Kidney epithelial cell (primary cell): ENCODE measurements at regions not wholly inside any gene's neighbourhood (a gene's known extent, or its start where the extent isn't known, plus 50 kb on each side); places are given as distances from the start of the nearest gene placed in this dataset.

Experiments used
- DNase-seq: peaks from one replicate; pipeline ENCODE4 v3.0.0-alpha.2; 2010; ENCODE audit warnings: low read depth
- H3K27me3 ChIP-seq: 2 replicates; pipeline ENCODE4 v1.6.0; 2011; ENCODE audit warnings: low read length; ENCODE audit not compliant: control insufficient read depth, insufficient read depth
- H3K36me3 ChIP-seq: 2 replicates; pipeline ENCODE4 v1.5.1; 2011; ENCODE audit warnings: low read length; ENCODE audit not compliant: control insufficient read depth, insufficient read depth
- H3K4me3 ChIP-seq: 2 replicates; pipeline ENCODE4 v1.5.1; 2011; ENCODE audit warnings: low read depth, mild to moderate bottlenecking, control low read depth, low read length
- CTCF ChIP-seq: IDR thresholded peaks from 2 replicates; pipeline ENCODE4 v1.5.1; 2011; ENCODE audit warnings: mild to moderate bottlenecking, moderate library complexity, low read length, control low read depth, inconsistent platforms; ENCODE audit not compliant: insufficient read depth, poor library complexity, severe bottlenecking

DNA sequence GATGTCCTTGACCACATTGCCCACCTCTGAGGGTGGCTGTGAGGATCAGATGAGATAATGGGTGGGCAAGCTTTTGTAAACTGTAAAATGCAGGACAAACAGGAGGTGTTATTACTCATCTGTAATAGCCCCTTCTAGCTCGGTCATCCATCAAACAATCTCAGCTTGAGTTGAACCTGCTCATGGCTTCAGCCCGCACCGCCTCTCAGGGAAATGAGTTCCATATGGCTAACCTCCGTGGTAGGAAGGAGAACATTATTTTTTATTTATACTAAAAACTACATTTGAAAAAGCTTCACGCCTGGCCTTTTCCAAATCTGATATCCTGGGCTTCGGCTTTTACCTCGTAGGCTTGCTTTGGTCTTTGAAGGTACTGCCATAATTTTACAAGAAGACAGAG, 116.2 kb upstream of the USP24 start:
- Histone ChIP-seq H3K27me3 (no peaks in the 10 kb centered on the region), H3K36me3 (no peaks in the 10 kb centered on the region), H3K4me3 (no peak overlapping the region)
- TF ChIP-seq CTCF = no peak
- DNase-seq = no peak

DNA sequence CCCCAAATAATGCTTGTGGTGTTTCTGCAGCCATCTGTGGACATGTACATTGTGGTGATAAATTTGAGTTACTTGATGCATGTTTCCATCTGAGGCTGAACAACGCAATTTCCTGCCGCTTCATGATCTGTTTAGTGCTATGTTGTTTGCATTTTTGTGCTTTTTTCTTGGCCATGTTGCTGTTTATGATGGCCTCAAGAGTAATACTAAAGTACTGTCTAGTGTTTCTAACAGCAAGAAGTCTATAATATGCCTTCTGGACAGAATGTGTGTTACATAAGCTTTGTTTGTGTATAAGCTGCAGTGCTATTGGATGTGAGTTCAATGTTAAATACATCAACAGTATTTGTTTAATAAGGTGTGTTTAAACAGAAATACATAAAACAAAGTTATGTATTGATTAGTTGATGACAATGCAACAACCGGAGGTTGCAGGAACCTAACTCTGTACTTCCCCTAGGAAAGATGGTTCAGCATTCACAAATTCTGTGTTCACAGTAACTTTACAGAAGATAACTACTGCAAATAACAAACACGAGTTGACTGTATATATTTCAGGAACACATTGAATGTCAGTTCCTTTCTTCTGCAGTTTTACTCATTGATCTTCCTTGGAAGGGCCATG, 114.8 kb upstream of the USP24 start:
- no peak overlapping the region for H3K4me3 ChIP-seq
- DNase-seq = no peak
- TF ChIP-seq CTCF = no peak
- H3K36me3 ChIP-seq = no peaks in the 10 kb centered on the region
- no peaks in the 10 kb centered on the region for H3K27me3 ChIP-seq

GRCh38 chr1:55329091-55329490, 113.9 kb upstream of the USP24 start:
- no peak overlapping the region for H3K4me3 ChIP-seq
- no peaks in the 10 kb centered on the region for H3K27me3 ChIP-seq
- no peak for DNase-seq
- no peaks in the 10 kb centered on the region for H3K36me3 ChIP-seq
- no peak for TF ChIP-seq CTCF

- Histone ChIP-seq H3K36me3 (no peaks in the 10 kb centered on the region), H3K27me3 (no peaks in the 10 kb centered on the region), H3K4me3 (no peak overlapping the region)
- TF ChIP-seq CTCF = no peak
- no peak for DNase-seq
Measured at GRCh38 chr1:55326496-55327243, 111.5 kb upstream of the USP24 start.

DNA sequence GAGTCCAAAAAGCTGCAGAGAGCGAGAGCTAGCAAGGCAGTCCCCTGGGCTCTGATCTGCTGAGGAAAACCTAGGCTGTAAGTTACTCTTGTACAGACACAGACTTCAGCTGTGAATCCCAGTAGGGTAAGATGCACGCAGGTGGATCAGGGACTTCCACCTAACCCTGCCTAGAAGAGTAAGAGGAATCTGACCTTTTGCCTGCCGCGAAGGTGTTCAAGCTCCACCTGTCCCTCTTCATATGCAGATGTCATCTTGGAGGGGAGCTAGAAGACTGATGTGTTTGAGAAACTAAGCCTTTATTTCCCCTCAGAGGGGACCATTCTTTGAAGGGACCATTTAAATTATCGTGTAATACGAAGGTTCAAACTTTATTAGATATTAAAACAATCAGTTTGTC, 108.6 kb upstream of the USP24 start:
- Histone ChIP-seq H3K27me3 (no peaks in the 10 kb centered on the region), H3K4me3 (no peak overlapping the region), H3K36me3 (no peaks in the 10 kb centered on the region)
- TF ChIP-seq CTCF = no peak
- DNase-seq = no peak

DNA sequence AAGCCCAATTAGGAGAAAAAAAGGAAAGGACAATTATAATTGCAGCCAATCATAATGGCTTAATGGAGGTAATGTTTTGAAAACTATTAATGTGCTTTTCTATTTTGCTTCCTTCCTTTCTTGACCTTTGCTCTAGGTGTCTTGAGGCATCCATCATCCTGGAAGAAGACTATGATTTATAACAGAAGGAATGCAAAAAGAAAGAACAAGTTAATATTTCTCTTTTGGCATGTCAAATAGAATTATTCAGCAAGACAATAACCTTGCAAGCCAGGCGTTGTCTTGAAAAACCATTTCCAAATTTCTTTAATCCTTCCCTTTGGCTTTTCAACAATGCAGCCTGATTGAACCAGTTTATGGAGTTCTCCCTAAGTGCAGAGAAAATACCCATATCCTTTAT, 107.7 kb upstream of the USP24 start:
- no peak for DNase-seq
- Histone ChIP-seq H3K36me3 (no peaks in the 10 kb centered on the region), H3K4me3 (no peak overlapping the region), H3K27me3 (no peaks in the 10 kb centered on the region)
- no peak for TF ChIP-seq CTCF
